Fibroblast of pulmonary artery (primary cell): ENCODE measurements at regions not wholly inside any gene's neighbourhood (a gene's known extent, or its start where the extent isn't known, plus 50 kb on each side); places are given as distances from the start of the nearest gene placed in this dataset.

Source experiments
- DNase-seq: peaks from one replicate; pipeline ENCODE4 v3.0.0-alpha.2; 2010; ENCODE audit warnings: low read depth
- H3K4me3 ChIP-seq: replicated peaks from 2 replicates; pipeline ENCODE4 v1.5.1; 2011; ENCODE audit warnings: low read depth, mild to moderate bottlenecking, control low read depth, low read length, moderate library complexity
- CTCF ChIP-seq: IDR thresholded peaks from 2 replicates; pipeline ENCODE4 v1.5.1; 2011; ENCODE audit warnings: mild to moderate bottlenecking, control low read depth, low read length, inconsistent platforms; ENCODE audit errors: missing control alignments

- DNase-seq = no peak
- TF ChIP-seq CTCF = no peak
- H3K4me3 ChIP-seq = no peak overlapping the region
These were observed 1039.3 kb downstream of the STPG2 start for GRCh38 chr4:97104006-97104405.

DNA sequence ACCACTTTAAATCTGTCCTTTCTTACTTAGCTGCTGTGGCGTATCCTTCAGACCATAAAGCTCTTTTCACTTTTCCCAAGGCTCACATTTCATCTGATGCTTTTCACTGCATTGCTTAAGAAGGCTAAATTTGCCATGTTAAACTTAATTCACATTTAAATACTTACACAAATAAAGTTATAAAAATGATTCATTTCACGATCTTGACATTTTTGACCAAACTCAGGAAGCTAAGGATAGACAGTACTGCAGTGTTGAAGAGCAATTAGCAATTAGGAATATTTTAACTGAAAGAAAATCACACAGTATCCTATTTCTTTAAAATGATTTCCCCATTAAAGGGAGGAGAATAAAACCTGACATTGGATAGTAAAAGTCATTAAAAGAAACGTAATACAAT, 1038.6 kb downstream of the STPG2 start:
- no peak overlapping the region for H3K4me3 ChIP-seq
- no peak for TF ChIP-seq CTCF
- DNase-seq = no peak

- no peak for TF ChIP-seq CTCF
- DNase-seq = no peak
- no peak overlapping the region for H3K4me3 ChIP-seq
These were observed 1037.8 kb downstream of the STPG2 start for GRCh38 chr4:97105347-97106099.

GRCh38 chr4:97106161-97106560, 1037.1 kb downstream of the STPG2 start:
- no peak for TF ChIP-seq CTCF
- DNase-seq = no peak
- no peak overlapping the region for H3K4me3 ChIP-seq

DNA sequence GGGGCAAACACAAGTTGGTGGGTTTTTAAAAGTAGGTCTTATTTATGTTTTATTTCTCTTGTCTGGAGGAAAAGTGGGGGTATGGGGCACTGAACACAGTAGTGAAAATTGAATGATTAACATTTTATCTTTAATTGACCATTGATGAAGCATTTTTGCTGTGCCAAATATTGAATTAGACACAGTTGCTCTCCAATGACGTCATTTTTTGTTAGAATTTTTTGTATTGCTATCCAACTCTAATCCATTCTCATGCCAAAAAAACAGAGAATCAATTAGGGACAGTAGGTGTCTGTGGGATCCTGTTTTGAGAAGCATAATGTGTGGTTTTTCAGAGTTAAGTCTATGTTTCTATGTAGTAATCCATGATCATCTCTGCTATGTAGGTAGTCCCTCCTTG, 1032.8 kb downstream of the STPG2 start:
- TF ChIP-seq CTCF = no peak
- DNase-seq = no peak
- no peak overlapping the region for H3K4me3 ChIP-seq

GRCh38 chr4:97116511-97116910, 1026.8 kb downstream of the STPG2 start:
- no peak for TF ChIP-seq CTCF
- H3K4me3 ChIP-seq = no peak overlapping the region
- DNase-seq = no peak

DNA sequence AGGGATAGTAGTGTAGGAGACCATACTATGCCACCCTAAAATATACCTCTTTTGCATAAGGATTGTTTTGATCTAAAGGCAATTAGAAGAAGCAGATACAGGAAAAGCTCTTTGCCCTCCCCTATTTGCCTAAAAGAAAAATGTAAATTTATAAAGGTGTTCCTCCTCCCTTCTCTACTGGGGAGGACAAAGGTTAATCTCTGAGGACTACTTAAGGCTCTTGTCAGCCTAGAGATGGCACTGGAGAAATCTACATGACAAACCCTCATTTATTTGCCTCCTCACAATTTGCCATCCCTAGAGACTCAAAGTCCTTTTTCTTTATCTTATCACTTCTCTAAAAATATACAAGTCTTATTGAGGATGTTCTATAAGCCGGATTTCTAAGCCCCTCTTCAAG, 1021.8 kb downstream of the STPG2 start:
- DNase-seq = no peak
- no peak for TF ChIP-seq CTCF

More for the DNA sequence above, 1021.8 kb downstream of the STPG2 start:
- no peak overlapping the region for H3K4me3 ChIP-seq
